Trophoblast cell (in vitro differentiated cells and primary cell): ENCODE measurements at regions not wholly inside any gene's neighbourhood (a gene's known extent, or its start where the extent isn't known, plus 50 kb on each side); places are given as distances from the start of the nearest gene placed in this dataset.

Experiments
- DNase-seq, 2 donors: peaks; one replicate each; pipeline ENCODE4 v3.0.0-alpha.2; 2016
- H2AFZ ChIP-seq: 2 replicates; pipeline ENCODE4 v1.6.1; 2013; ENCODE audit warnings: low read length, moderate library complexity, mild to moderate bottlenecking; ENCODE audit not compliant: insufficient read depth, poor library complexity
- H2AK5ac ChIP-seq: 2 replicates; pipeline ENCODE4 v1.6.1; 2013; ENCODE audit warnings: mild to moderate bottlenecking, low read length
- H2BK120ac ChIP-seq: 2 replicates; pipeline ENCODE4 v1.6.1; 2013; ENCODE audit warnings: low read length, mild to moderate bottlenecking, moderate library complexity; ENCODE audit not compliant: insufficient read depth, poor library complexity
- H2BK12ac ChIP-seq: 2 replicates; pipeline ENCODE4 v1.6.1; 2013; ENCODE audit warnings: mild to moderate bottlenecking, low read length, moderate library complexity
- H2BK5ac ChIP-seq: 2 replicates; pipeline ENCODE4 v1.6.1; 2013; ENCODE audit warnings: low read length, low read depth, moderate library complexity, mild to moderate bottlenecking; ENCODE audit not compliant: poor library complexity
- H3K14ac ChIP-seq: 2 replicates; pipeline ENCODE4 v1.6.1; 2013; ENCODE audit warnings: mild to moderate bottlenecking, low read length
- H3K18ac ChIP-seq: 2 replicates; pipeline ENCODE4 v1.6.1; 2013; ENCODE audit warnings: mild to moderate bottlenecking, low read length
- H3K23ac ChIP-seq: 2 replicates; pipeline ENCODE4 v1.6.1; 2013; ENCODE audit warnings: low read length
- H3K27ac ChIP-seq: 2 replicates; pipeline ENCODE4 v1.5.1; 2013; ENCODE audit warnings: low read depth, mild to moderate bottlenecking, inconsistent platforms, low read length, moderate library complexity
- H3K27me3 ChIP-seq: 2 replicates; pipeline ENCODE4 v1.6.1; 2013; ENCODE audit warnings: inconsistent platforms, mild to moderate bottlenecking, low read length, moderate library complexity; ENCODE audit not compliant: insufficient read depth
- H3K36me3 ChIP-seq, 2 experiments: 1 replicate in 1 of 2; 2 replicates in 1 of 2; pipeline ENCODE4 v1.6.1; 2013; ENCODE audit warnings: low read length in 2 of 2, mild to moderate bottlenecking in 2 of 2, moderate library complexity in 1 of 2; ENCODE audit not compliant: insufficient read depth in 2 of 2, control insufficient read depth in 1 of 2
- H3K4ac ChIP-seq: 2 replicates; pipeline ENCODE4 v1.6.1; 2013; ENCODE audit warnings: low read depth, mild to moderate bottlenecking, low read length, moderate library complexity
- H3K4me1 ChIP-seq, 2 experiments: 1 replicate in 1 of 2; 2 replicates in 1 of 2; pipeline ENCODE4 v1.6.1; 2013; ENCODE audit warnings: low read length in 2 of 2, mild to moderate bottlenecking in 2 of 2, moderate library complexity in 1 of 2; ENCODE audit not compliant: insufficient read depth in 2 of 2, control insufficient read depth in 1 of 2
- H3K4me2 ChIP-seq: 2 replicates; pipeline ENCODE4 v1.6.1; 2013; ENCODE audit warnings: inconsistent platforms, mild to moderate bottlenecking, low read length, moderate library complexity
- H3K4me3 ChIP-seq: 2 replicates; pipeline ENCODE4 v1.5.1; 2013; ENCODE audit warnings: mild to moderate bottlenecking, low read depth, low read length, inconsistent platforms
- H3K79me1 ChIP-seq: one replicate; pipeline ENCODE4 v1.6.1; 2013; ENCODE audit warnings: low read length
- H3K79me2 ChIP-seq: 2 replicates; pipeline ENCODE4 v1.6.1; 2013; ENCODE audit warnings: low read length, mild to moderate bottlenecking; ENCODE audit not compliant: control insufficient read depth, insufficient read depth, poor library complexity
- H3K9ac ChIP-seq: 2 replicates; pipeline ENCODE4 v1.6.1; 2013; ENCODE audit warnings: mild to moderate bottlenecking, low read length
- H3K9me3 ChIP-seq: 2 replicates; pipeline ENCODE4 v1.6.1; 2013; ENCODE audit warnings: low read depth, mild to moderate bottlenecking, control low read depth, inconsistent platforms, low read length; ENCODE audit not compliant: insufficient read depth
- H4K12ac ChIP-seq: 2 replicates; pipeline ENCODE4 v1.6.1; 2013; ENCODE audit warnings: low read depth, mild to moderate bottlenecking, low read length, moderate library complexity
- H4K8ac ChIP-seq: 2 replicates; pipeline ENCODE4 v1.6.1; 2013; ENCODE audit warnings: low read depth, mild to moderate bottlenecking, low read length, moderate library complexity
- H4K91ac ChIP-seq: one replicate; pipeline ENCODE4 v1.6.1; 2013; ENCODE audit warnings: low read depth, mild to moderate bottlenecking, low read length, moderate library complexity
- WGBS: extraction: QIAGEN DNeasy Blood & Tissue Kit; methylation state at CpG from one replicate; pipeline ENCODE4 v1.1.7; 2013; ENCODE audit warnings: missing lambda C conversion rate; ENCODE audit not compliant: insufficient read length, insufficient coverage; ENCODE audit errors: extremely low coverage; 5-methylcytosine and 5-hydroxymethylcytosine counted together

DNA sequence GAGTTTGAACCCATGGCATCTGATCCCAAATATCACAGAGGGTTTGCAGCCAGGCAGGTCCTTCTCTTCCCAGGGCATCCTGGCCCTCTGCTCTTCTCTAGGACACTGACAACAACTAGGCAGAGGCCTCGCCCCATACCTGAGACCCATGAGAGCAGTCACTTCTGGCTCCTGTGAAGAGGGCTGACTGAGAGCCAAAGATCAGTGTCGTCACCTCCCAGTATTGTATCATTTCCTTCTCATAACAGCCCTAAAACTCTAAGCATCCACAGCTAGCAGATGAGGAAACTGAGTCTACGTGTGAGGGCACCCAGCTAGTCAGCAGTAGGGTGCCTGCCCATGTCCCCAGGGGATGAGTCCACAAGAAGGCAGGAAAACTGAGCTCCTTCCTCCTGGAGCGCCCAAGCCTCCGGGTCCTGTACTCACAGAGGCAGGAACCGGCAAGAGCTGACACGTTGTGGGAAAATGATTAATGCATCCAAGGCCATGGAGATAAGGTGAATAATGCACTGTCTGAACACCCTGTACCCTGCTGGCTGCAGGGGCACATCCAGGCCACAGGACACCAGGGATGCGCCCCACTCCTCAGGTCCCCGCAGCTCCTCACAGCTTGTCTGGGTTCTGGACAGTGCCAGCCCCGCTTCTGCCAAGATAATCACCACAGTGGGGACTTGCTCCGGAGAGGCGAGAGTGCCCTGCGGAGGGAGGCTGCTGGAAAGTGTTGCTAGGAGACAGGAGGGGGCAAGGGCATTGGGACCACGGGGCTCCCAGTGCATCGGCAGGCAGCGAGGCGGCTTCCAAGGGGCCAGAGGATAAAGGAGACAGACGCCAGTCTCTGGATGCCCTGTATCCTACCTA is 340.0 kb downstream of the NPHP4 start:
- Histone ChIP-seq H2AK5ac (no peak overlapping the region), H3K9ac (no peak overlapping the region), H3K79me2 (no peaks in the 10 kb centered on the region), H3K4me3 (no peak overlapping the region), H3K79me1 (no peaks in the 10 kb centered on the region), H3K4me1 (peaks cover 2 to 7% of the 10 kb centered on the region in 2 experiments), H3K4ac (no peak overlapping the region), H3K23ac (no peak overlapping the region), H3K36me3 (no peaks in the 10 kb centered on the region), H4K8ac (no peak overlapping the region), H4K91ac (no peak overlapping the region), H2AFZ (no peak overlapping the region), H3K9me3 (no peaks in the 10 kb centered on the region), H2BK120ac (no peak overlapping the region), H3K4me2 (no peak overlapping the region), H2BK5ac (no peak overlapping the region), H3K27me3 (no peaks in the 10 kb centered on the region), H4K12ac (no peak overlapping the region), H2BK12ac (no peak overlapping the region), H3K14ac (no peak overlapping the region), H3K27ac (no peak overlapping the region), H3K18ac (no peak overlapping the region)
- WGBS: no CpG with 5 or more reads among the region's 18 CpGs
- no peak for DNase-seq

DNA sequence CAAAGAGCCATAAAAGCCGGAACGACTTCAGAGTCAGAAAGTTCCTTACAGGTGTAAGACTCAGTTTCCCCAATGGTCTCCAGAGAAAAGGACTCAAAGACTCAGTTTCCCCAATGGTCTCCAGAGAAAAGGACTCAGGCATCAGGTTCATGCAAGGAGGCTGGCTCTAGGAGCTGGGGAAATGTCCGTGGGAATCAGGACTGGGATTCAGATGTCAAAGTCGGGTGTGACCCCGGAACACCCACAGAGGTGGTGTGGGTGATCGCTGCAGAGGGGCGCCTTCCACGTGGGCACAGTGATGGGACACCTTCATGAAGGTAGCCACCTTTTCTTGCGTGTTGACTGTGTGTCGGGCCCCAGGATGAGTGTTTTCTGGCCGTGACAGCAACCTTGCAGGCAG is 340.8 kb downstream of the NPHP4 start:
- Histone ChIP-seq H3K36me3 (no peaks in the 10 kb centered on the region), H4K91ac (no peak overlapping the region), H3K27ac (no peak overlapping the region), H4K12ac (no peak overlapping the region), H3K18ac (no peak overlapping the region), H2AK5ac (no peak overlapping the region), H2AFZ (no peak overlapping the region), H2BK5ac (no peak overlapping the region), H4K8ac (no peak overlapping the region), H3K4me2 (no peak overlapping the region), H3K79me1 (no peaks in the 10 kb centered on the region), H3K27me3 (no peaks in the 10 kb centered on the region), H3K79me2 (no peaks in the 10 kb centered on the region), H3K4ac (no peak overlapping the region), H3K14ac (no peak overlapping the region), H3K9me3 (no peaks in the 10 kb centered on the region), H3K9ac (no peak overlapping the region), H3K23ac (no peak overlapping the region), H3K4me1 (peaks cover 2 to 13% of the 10 kb centered on the region in 2 experiments), H2BK120ac (no peak overlapping the region), H3K4me3 (no peak overlapping the region), H2BK12ac (no peak overlapping the region)
- no CpG with 5 or more reads among the region's 11 CpGs for WGBS
- no peak for DNase-seq

DNA sequence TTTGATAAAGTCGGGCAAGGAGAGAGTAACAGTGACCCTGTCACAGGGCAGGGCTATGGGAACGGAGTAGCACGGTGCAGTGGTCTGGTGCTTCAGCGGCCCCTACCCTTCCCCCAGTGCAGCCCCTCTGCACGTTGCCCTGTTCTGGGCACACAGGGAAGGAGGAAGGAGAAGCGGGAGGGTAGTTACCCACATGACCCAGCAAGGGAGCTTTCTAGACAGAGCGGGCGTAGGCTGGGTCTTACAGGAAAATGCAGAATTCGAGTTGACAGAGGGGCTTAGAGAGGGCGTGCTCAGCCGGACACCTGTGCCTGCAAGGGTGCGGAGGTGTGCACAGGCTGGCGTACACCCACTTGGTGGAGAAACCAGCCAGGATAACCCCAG is 341.2 kb downstream of the NPHP4 start:
- Histone ChIP-seq H3K14ac (no peak overlapping the region), H3K9me3 (peaks cover 1% of the 10 kb centered on the region), H3K9ac (no peak overlapping the region), H3K4ac (no peak overlapping the region), H3K18ac (no peak overlapping the region), H3K27me3 (no peaks in the 10 kb centered on the region), H4K8ac (no peak overlapping the region), H2AK5ac (no peak overlapping the region), H2BK120ac (no peak overlapping the region), H3K27ac (no peak overlapping the region), H3K36me3 (no peaks in the 10 kb centered on the region), H3K79me2 (no peaks in the 10 kb centered on the region), H2BK12ac (no peak overlapping the region), H4K91ac (no peak overlapping the region), H3K79me1 (no peaks in the 10 kb centered on the region), H3K23ac (no peak overlapping the region), H2BK5ac (no peak overlapping the region), H3K4me1 (peaks cover 2 to 15% of the 10 kb centered on the region in 2 experiments), H4K12ac (no peak overlapping the region), H3K4me3 (no peak overlapping the region), H2AFZ (no peak overlapping the region), H3K4me2 (no peak overlapping the region)
- no CpG with 5 or more reads among the region's 13 CpGs for WGBS
- DNase-seq: no peak

DNA sequence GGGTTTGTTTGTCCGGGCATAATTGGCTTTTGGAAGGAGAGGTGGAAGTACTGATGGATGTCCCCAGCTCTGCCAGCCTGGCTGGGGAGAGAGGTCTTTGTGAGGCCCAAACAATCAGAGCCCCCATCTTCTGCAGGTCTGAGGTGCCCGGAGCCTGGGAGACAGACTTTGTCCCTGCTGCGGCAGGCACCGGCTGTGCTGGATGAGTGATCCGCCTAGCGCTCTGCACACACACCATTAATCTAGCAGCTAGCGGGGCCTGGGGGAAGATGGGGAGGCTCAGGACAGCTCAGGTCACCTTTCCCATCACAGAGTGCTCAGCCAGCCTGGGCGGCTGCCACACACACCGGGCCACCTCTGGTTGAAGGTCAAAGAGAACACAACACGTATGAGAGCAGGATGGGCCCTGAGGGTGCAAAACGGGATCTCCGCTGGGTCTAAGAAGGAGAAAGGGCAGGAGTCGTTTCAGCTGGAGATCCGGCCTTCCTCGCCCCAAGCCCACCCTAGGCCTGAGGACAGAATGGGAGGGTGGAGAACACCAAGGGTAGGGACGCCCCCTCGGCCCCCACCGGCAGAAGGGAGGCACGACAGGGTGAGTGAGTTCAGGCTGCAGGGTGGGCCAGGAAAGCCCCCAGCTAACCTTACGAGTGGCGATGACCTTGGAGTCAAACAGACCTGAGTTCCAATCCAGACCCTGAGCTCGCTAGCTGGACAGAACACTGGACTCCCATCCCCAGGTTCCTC is 341.8 kb downstream of the NPHP4 start:
- no peak overlapping the region for H3K4ac ChIP-seq
- H3K27ac ChIP-seq: no peak overlapping the region
- H3K9ac ChIP-seq: no peak overlapping the region
- DNase-seq: no peak
- H4K91ac ChIP-seq: no peak overlapping the region
- H3K4me2 ChIP-seq: no peak overlapping the region
- no CpG with 5 or more reads among the region's 22 CpGs for WGBS
- no peak overlapping the region for H3K18ac ChIP-seq
- H3K27me3 ChIP-seq: no peaks in the 10 kb centered on the region
- no peak overlapping the region for H4K12ac ChIP-seq
- H2BK120ac ChIP-seq: no peak overlapping the region
- no peak overlapping the region for H2AFZ ChIP-seq
- no peak overlapping the region for H3K4me3 ChIP-seq
- H2BK5ac ChIP-seq: no peak overlapping the region
- no peaks in the 10 kb centered on the region for H3K36me3 ChIP-seq
- H4K8ac ChIP-seq: no peak overlapping the region
- H3K79me1 ChIP-seq: no peaks in the 10 kb centered on the region
- H3K9me3 ChIP-seq: peaks cover 1% of the 10 kb centered on the region
- H3K23ac ChIP-seq: no peak overlapping the region
- H2BK12ac ChIP-seq: no peak overlapping the region
- peaks cover 2 to 15% of the 10 kb centered on the region in 2 experiments for H3K4me1 ChIP-seq
- no peak overlapping the region for H3K14ac ChIP-seq
- H3K79me2 ChIP-seq: no peaks in the 10 kb centered on the region
- no peak overlapping the region for H2AK5ac ChIP-seq
